Endothelial cell of umbilical vein (primary cell): ENCODE measurements at regions not wholly inside any gene's neighbourhood (a gene's known extent, or its start where the extent isn't known, plus 50 kb on each side); places are given as distances from the start of the nearest gene placed in this dataset.

Experiments used
- BruUV-seq: library from RNA; stranded (reverse); fragments of 400-500 nt; replicated peaks from 2 replicates; lab custom pipeline; 2021; lab: Mats Ljungman, UMichigan
- CTCF ChIA-PET: fragments of 300-600, 350-600 bp; sonication (Branson Sonifier 250); formaldehyde crosslinking; loops from one replicate; lab custom pipeline; 2021; ENCODE audit warnings: antibody characterized with exemption, inconsistent platforms; lab: Charles Lee
- POLR2A ChIA-PET: fragments of 300-600, 350-600 bp; sonication (Branson Sonifier 250); formaldehyde crosslinking; loops from one replicate; lab custom pipeline; 2021; ENCODE audit warnings: antibody characterized with exemption, inconsistent platforms; lab: Charles Lee
- DNase-seq: peaks from one replicate; pipeline ENCODE4 v3.0.0-alpha.2; 2011; ENCODE audit warnings: low read depth, low spot score
- FAIRE-seq: peaks from 2 replicates; lab custom pipeline; 2011; peaks lifted over from hg19 to GRCh38; lab: Jason Lieb, UNC
- H2AFZ ChIP-seq: 2 replicates; pipeline ENCODE4 v1.6.0; 2012; ENCODE audit warnings: low read depth, low read length, control low read depth, inconsistent platforms
- H3K27ac ChIP-seq: 2 replicates; pipeline ENCODE4 v1.5.1; 2011; ENCODE audit warnings: low read depth, mild to moderate bottlenecking, control low read depth, low read length, moderate library complexity; ENCODE audit not compliant: insufficient read depth
- H3K27me3 ChIP-seq, 2 experiments: 2 replicates each; pipeline versions ENCODE4 v1.6.0 to v1.6.1; 2011; ENCODE audit warnings: low read length in 2 of 2, mixed read lengths in 1 of 2; ENCODE audit not compliant: control insufficient read depth in 2 of 2, insufficient read depth in 2 of 2
- H3K36me3 ChIP-seq, 2 experiments: 2 replicates in 1 of 2; 3 replicates in 1 of 2; pipeline ENCODE4 v1.5.1; 2011; ENCODE audit warnings: low read length in 2 of 2, mild to moderate bottlenecking in 1 of 2, moderate library complexity in 1 of 2; ENCODE audit not compliant: control insufficient read depth in 2 of 2, insufficient read depth in 2 of 2; ENCODE audit errors: extremely low read depth in 1 of 2
- H3K4me1 ChIP-seq: 3 replicates; pipeline ENCODE4 v1.5.1; 2011; ENCODE audit warnings: mild to moderate bottlenecking, low read length; ENCODE audit not compliant: control insufficient read depth, insufficient read depth; ENCODE audit errors: extremely low read depth
- H3K4me2 ChIP-seq: 2 replicates; pipeline ENCODE4 v1.6.1; 2011; ENCODE audit warnings: low read length, control low read depth, mixed read lengths; ENCODE audit not compliant: insufficient read depth
- H3K4me3 ChIP-seq, 3 experiments: fragments of 200-600 bp in 1 of 3; sonication (generic), shearing (Covaris generic) in 1 of 3; replicated peaks in 1 of 3; 2 replicates each; pipeline ENCODE4 v1.5.1; 2011 to 2016; ENCODE audit warnings: control low read depth in 3 of 3, low read length in 3 of 3, mild to moderate bottlenecking in 2 of 3, inconsistent platforms in 1 of 3, low read depth in 1 of 3, moderate library complexity in 1 of 3; ENCODE audit not compliant: insufficient read depth in 1 of 3
- H3K79me2 ChIP-seq: 2 replicates; pipeline ENCODE4 v1.6.0; 2012; ENCODE audit warnings: low read length, inconsistent platforms; ENCODE audit not compliant: control insufficient read depth, insufficient read depth
- H3K9ac ChIP-seq: replicated peaks from 2 replicates; pipeline ENCODE3; 2011; ENCODE audit warnings: low read length, control low read depth; ENCODE audit not compliant: insufficient read depth; ENCODE audit errors: extremely low read depth
- H3K9me1 ChIP-seq: replicated peaks from 3 replicates; pipeline ENCODE4 v1.6.0; 2011; ENCODE audit warnings: mild to moderate bottlenecking, low read length; ENCODE audit not compliant: control insufficient read depth, insufficient read depth; ENCODE audit errors: extremely low read depth
- H3K9me3 ChIP-seq: replicated peaks from 2 replicates; pipeline ENCODE4 v1.5.1; 2012; ENCODE audit warnings: low read length, inconsistent platforms; ENCODE audit not compliant: control insufficient read depth, insufficient read depth
- H4K20me1 ChIP-seq: replicated peaks from 2 replicates; pipeline ENCODE3; 2011; ENCODE audit warnings: mild to moderate bottlenecking, low read length; ENCODE audit not compliant: control insufficient read depth, insufficient read depth; ENCODE audit errors: extremely low read depth
- EZH2 ChIP-seq: IDR thresholded peaks from 2 replicates; pipeline ENCODE4 v1.6.1; 2012; ENCODE audit warnings: borderline replicate concordance, low read depth, mild to moderate bottlenecking, moderate library complexity, low read length, inconsistent platforms; ENCODE audit not compliant: severe bottlenecking
- FOS ChIP-seq: IDR thresholded peaks from 2 replicates; pipeline ENCODE4 v1.6.1; 2011; ENCODE audit warnings: mild to moderate bottlenecking, low read length, moderate library complexity, borderline replicate concordance; ENCODE audit not compliant: insufficient read depth
- GATA2 ChIP-seq: IDR thresholded peaks from 2 replicates; pipeline ENCODE4 v1.7.0; 2011; ENCODE audit warnings: low read depth, mild to moderate bottlenecking, moderate library complexity, mixed read lengths, low read length; ENCODE audit not compliant: insufficient read length, insufficient read depth
- JUN ChIP-seq: IDR thresholded peaks from 2 replicates; pipeline ENCODE4 v1.6.1; 2011; ENCODE audit warnings: borderline replicate concordance, low read depth; ENCODE audit not compliant: insufficient read length, insufficient read depth
- MYC ChIP-seq: IDR thresholded peaks from one replicate; pipeline ENCODE4 v1.6.1; 2011; ENCODE audit warnings: mild to moderate bottlenecking, low read depth, low read length
- POLR2A ChIP-seq: IDR thresholded peaks from 2 replicates; pipeline ENCODE4 v1.6.1; 2012; ENCODE audit warnings: low read depth, mild to moderate bottlenecking, control low read depth, low read length
- POLR2AphosphoS5 ChIP-seq: IDR thresholded peaks from 2 replicates; pipeline ENCODE4 v1.6.1; 2012; ENCODE audit warnings: low read depth, mild to moderate bottlenecking, control low read depth, low read length, moderate library complexity; ENCODE audit not compliant: insufficient read depth
- dilution Hi-C: fragments of 300-500 bp; cut with MboI; formaldehyde crosslinking; loops from one replicate; pipeline ENCODE4 v1.15.0; 2019; ENCODE audit warnings: low sequenced_read_pairs; ENCODE audit not compliant: extremely low pct_ligation_motif_present
- intact Hi-C: fragments of 100-400 bp; cut with micrococcal nuclease; formaldehyde crosslinking; loops from one replicate; pipeline ENCODE4 v1.10.0; 2022
- TF ChIP-seq, protein P1 (sequence below): IDR thresholded peaks from 2 replicates; pipeline ENCODE4 v1.6.1; 2011; ENCODE audit not compliant: insufficient read depth, insufficient read length
- TF ChIP-seq, protein P2 (sequence below), 2 donors: IDR thresholded peaks; 1 replicate in 1 of 2; 2 replicates in 1 of 2; pipeline ENCODE4 v1.5.1; 2011; ENCODE audit warnings: low read length in 2 of 2, mild to moderate bottlenecking in 2 of 2, moderate library complexity in 2 of 2, control low read depth in 1 of 2, inconsistent platforms in 1 of 2, low read depth in 1 of 2; ENCODE audit not compliant: insufficient read depth in 1 of 2; ENCODE audit errors: extremely low read depth in 1 of 2

DNA sequence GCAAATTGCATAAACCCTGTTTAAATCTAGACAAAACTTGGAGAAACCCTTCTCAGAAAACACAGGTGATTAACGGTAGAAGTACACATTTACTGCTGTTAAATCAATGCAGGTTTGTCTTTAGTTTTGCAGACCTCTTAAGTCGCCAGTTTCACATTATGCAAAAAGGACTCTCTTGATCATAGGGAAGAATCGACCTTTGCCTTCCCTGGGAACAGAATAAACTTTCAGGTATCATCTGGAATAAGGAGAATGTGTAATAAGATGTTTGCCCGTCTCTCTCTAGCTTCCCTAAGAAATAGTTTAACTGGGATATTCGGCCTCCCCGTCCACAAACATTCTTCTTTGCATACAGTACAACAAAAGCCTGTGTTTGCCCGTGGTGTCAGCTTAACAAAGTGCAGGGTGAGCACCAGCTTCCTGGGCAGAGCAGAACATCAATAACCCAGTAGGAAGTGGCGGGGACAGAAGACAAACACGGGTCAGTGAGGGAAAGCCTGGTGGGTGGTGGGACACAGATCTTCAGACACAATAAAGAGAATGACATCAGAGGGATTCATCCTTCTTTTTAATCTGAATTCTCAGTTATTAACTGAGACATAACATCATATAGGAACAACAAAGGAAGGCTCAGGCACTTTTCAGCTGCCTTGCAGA is 1077.7 kb upstream of the SLC10A2 start:
- intact Hi-C loops = no loop called here
- no peak overlapping the region for H3K4me2 ChIP-seq
- H3K9me1 ChIP-seq = no peaks in the 10 kb centered on the region
- DNase-seq (peak; percentile 19), FAIRE-seq (no peak)
- H3K4me1 ChIP-seq = no peaks in the 10 kb centered on the region
- no TSS peak for BruUV-seq
- H3K9ac ChIP-seq = no peak overlapping the region
- H4K20me1 ChIP-seq = no peaks in the 10 kb centered on the region
- H3K27me3 ChIP-seq = no peaks in the 10 kb centered on the region
- no peaks in the 10 kb centered on the region for H3K79me2 ChIP-seq
- dilution Hi-C loops = no loop called here
- H3K27ac ChIP-seq = no peak overlapping the region
- POLR2A ChIA-PET = interaction anchor here (0.5 kb wide), 1 partner anchor 400 kb away, joined by 3 read pairs; no protein-coding TSS in a partner anchor
- H3K36me3 ChIP-seq = no peaks in the 10 kb centered on the region
- TF ChIP-seq GATA2 (no peak), JUN (no peak), POLR2A (no peak), POLR2AphosphoS5 (no peak), MYC (no peak), FOS (no peak), EZH2 (no peak)
- TF ChIP-seq, protein P1, sequence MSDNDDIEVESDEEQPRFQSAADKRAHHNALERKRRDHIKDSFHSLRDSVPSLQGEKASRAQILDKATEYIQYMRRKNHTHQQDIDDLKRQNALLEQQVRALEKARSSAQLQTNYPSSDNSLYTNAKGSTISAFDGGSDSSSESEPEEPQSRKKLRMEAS = no peak
- TF ChIP-seq, protein P2, sequence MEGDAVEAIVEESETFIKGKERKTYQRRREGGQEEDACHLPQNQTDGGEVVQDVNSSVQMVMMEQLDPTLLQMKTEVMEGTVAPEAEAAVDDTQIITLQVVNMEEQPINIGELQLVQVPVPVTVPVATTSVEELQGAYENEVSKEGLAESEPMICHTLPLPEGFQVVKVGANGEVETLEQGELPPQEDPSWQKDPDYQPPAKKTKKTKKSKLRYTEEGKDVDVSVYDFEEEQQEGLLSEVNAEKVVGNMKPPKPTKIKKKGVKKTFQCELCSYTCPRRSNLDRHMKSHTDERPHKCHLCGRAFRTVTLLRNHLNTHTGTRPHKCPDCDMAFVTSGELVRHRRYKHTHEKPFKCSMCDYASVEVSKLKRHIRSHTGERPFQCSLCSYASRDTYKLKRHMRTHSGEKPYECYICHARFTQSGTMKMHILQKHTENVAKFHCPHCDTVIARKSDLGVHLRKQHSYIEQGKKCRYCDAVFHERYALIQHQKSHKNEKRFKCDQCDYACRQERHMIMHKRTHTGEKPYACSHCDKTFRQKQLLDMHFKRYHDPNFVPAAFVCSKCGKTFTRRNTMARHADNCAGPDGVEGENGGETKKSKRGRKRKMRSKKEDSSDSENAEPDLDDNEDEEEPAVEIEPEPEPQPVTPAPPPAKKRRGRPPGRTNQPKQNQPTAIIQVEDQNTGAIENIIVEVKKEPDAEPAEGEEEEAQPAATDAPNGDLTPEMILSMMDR (IDR thresholded peaks at IDR 0.05; ENCODE audit: extremely low read depth in 1 of 2, insufficient read depth in 1 of 2, low read depth in 1 of 2, low read length in 2 of 2) = no peak
- CTCF ChIA-PET = no interaction called here
- no peak overlapping the region for H3K4me3 ChIP-seq
- no peaks in the 10 kb centered on the region for H3K9me3 ChIP-seq
- peak overlapping the region; percentile 54 for H2AFZ ChIP-seq
